NCI-H524 (cell line): ENCODE measurements at regions not wholly inside any gene's neighbourhood (a gene's known extent, or its start where the extent isn't known, plus 50 kb on each side); places are given as distances from the start of the nearest gene placed in this dataset.

ENCODE experiments used
- DNase-seq, 2 experiments: peaks; one replicate each; lab custom pipeline; 2025; lab: John Stamatoyannopoulos, UW

GRCh38 chr6:165755583-165755982, 92.5 kb upstream of the PDE10A start:
- DNase-seq, result no peak

- DNase-seq, result no peak
Measured at GRCh38 chr6:165753506-165753905, 90.5 kb upstream of the PDE10A start.

- DNase-seq, result no peak
Measured at GRCh38 chr6:165752451-165752850, 89.4 kb upstream of the PDE10A start.

GRCh38 chr6:165751486-165751885, 88.4 kb upstream of the PDE10A start:
- no peak for DNase-seq

- no peak for DNase-seq
Measured at GRCh38 chr6:165749163-165749562, 86.1 kb upstream of the PDE10A start.

GRCh38 chr6:165748390-165748789, 85.3 kb upstream of the PDE10A start:
- no peak for DNase-seq

- DNase-seq, result no peak
Measured at GRCh38 chr6:165747963-165748362, 84.9 kb upstream of the PDE10A start.

GRCh38 chr6:165746331-165746730, 83.3 kb upstream of the PDE10A start:
- DNase-seq, result no peak

- DNase-seq, result no peak
Measured at GRCh38 chr6:165745492-165745891, 82.5 kb upstream of the PDE10A start.

GRCh38 chr6:165744555-165745228, 81.7 kb upstream of the PDE10A start:
- DNase-seq, result no peak

GRCh38 chr6:165743366-165743898, 80.4 kb upstream of the PDE10A start:
- DNase-seq, result no peak

GRCh38 chr6:165742047-165742446, 79.0 kb upstream of the PDE10A start:
- no peak for DNase-seq

- no peak for DNase-seq
Measured at GRCh38 chr6:165737396-165737795, 74.4 kb upstream of the PDE10A start.

- DNase-seq, result no peak
Measured at GRCh38 chr6:165735065-165735464, 72.0 kb upstream of the PDE10A start.

GRCh38 chr6:165733489-165733791, 70.4 kb upstream of the PDE10A start:
- DNase-seq, result no peak

- no peak for DNase-seq
Measured at GRCh38 chr6:165732696-165733488, 69.9 kb upstream of the PDE10A start.

GRCh38 chr6:165729307-165729936, 66.4 kb upstream of the PDE10A start:
- DNase-seq, result peak; percentile 0 to 40

GRCh38 chr6:165728216-165728615, 65.2 kb upstream of the PDE10A start:
- DNase-seq, result no peak

GRCh38 chr6:165726965-165727381, 63.9 kb upstream of the PDE10A start:
- no peak for DNase-seq

GRCh38 chr6:165726290-165726875, 63.3 kb upstream of the PDE10A start:
- no peak for DNase-seq

GRCh38 chr6:165725201-165725600, 62.2 kb upstream of the PDE10A start:
- DNase-seq, result peak in 1 of 2 experiments; percentile 4

- DNase-seq, result no peak
Measured at GRCh38 chr6:165723326-165723725, 60.3 kb upstream of the PDE10A start.

GRCh38 chr6:165722022-165722421, 59.0 kb upstream of the PDE10A start:
- DNase-seq, result no peak
